HK-2 (cell line): ENCODE measurements at regions not wholly inside any gene's neighbourhood (a gene's known extent, or its start where the extent isn't known, plus 50 kb on each side); places are given as distances from the start of the nearest gene placed in this dataset.
"Not testable (repeated sequence)": the region's sequence is repeated elsewhere in the genome, so short reads cannot be mapped to it uniquely, and the experiment has no call there.

Experiments
- DNase-seq: peaks from one replicate; pipeline ENCODE4 v3.0.0-alpha.2; 2018; ENCODE audit not compliant: unreplicated experiment

- no peak for DNase-seq
These were observed 622.0 kb downstream of the TYW1 start for GRCh38 chr7:67618556-67619162.

DNA sequence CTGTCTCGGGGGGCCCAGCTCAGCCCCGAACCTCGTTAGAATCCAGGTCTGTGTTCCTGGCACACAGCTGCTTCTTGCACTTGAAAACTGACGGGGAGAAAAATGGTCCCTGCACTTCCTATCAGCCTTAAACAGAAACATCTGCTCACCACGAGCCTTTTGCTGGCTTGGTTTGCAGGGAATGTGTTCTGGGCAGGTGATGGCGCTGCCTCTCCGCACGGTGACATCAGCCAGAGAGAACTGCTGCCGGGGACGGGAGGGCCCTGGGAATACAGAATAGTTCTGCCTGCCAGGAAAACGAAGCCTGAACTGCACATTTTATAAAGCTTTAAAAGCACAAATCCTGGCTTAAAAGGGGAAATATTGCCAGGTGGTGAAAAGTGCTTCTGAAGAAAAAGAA is 622.5 kb downstream of the TYW1 start:
- DNase-seq, result no peak

DNA sequence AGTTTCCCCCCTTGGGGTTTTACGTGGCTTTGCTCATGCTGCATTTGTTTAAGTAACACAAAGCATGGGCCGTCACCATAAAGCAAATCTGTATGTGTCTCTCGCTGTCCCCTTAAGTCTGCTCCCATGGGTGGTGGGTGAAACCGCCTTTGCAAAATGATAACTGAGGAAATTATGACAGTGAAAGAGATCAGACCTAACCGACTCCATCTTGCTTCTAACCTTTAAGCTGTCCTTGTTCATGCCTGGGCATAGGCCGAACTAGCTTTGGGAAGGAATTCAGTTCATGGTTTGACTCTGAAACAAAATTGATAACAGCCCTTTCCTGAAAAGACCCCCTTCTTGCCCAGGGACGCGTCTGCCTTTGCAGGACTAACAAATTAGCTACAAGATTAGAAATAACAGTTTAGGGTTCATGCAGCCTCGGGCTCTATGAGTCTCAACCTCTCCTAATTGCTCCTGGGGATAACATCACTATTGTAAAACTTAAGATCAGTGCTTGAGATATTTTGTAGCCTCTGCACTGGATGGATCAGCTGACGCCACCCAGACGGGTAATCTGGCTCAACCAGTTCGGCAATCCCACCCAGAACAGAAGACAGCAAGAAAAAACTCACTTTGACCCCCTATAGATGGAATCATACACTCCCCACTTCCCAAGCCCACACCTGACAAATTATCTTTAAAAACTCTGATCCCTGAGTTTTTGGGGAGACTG is 623.7 kb downstream of the TYW1 start:
- DNase-seq, result no peak

DNA sequence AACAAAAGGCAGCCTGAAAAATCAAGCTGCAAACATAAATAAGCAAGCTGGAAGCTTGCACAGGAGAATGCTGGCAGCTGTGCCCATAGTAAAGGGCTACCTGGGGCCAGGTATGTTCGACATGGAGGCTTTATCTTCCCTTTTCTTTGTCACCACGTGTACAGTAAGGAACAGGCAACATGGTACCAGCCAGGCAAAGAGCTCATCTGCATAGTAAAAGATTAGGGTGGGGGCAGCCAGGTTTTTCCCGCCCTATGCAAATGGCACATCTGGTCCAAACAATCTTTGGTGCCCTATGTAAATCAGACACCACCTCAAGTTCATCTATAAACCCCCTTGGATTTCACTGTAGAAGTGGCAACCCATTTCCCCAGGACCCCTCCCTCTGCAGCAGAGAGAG is 625.1 kb downstream of the TYW1 start:
- DNase-seq, result no peak

DNA sequence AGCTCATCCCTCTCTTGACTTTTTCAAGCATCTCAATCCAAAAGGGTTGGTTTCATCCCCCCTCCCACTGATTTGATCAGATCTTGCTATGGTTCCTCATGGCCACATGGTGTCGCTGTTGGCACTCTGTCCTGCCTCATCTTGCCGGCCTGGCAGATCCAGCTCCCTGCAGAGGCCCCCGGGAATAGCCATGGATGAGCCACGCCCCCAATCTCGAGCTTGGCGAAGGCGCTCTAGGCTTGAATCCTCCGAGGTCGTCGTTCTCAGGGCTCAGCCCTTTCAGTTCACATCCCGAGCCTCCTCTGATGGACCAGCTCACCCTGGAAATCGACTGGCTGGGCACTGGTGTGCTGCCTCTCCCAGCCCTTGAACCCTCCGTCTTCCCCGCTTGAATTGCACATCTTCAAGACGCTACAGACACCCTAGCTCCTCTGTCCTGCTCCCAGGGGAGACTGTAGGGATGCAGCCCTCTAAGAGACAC is 628.7 kb downstream of the TYW1 start:
- DNase-seq, result peak; percentile 64

DNA sequence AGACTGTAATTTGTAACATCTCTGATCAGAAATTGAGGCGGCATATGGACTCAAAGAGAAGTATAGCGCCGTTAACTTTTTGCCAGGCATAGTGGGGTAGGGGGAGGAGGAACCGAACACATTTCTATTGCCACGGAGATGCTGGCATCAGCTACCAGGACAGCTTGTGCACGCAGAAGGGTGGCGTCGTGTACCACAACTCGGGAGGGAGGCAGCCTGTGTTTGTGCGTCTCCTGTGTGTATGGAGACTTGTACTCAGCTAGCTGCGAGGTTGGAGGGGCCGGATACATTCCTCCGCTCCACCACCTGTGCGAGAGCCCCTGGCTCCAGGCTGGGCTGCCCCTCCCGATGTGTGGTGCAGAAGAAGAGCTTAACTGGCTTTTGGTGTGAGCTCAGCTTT is 634.8 kb downstream of the TYW1 start:
- DNase-seq, result no peak

- no peak for DNase-seq
These were observed 638.6 kb downstream of the TYW1 start for GRCh38 chr7:67635271-67635670.

DNA sequence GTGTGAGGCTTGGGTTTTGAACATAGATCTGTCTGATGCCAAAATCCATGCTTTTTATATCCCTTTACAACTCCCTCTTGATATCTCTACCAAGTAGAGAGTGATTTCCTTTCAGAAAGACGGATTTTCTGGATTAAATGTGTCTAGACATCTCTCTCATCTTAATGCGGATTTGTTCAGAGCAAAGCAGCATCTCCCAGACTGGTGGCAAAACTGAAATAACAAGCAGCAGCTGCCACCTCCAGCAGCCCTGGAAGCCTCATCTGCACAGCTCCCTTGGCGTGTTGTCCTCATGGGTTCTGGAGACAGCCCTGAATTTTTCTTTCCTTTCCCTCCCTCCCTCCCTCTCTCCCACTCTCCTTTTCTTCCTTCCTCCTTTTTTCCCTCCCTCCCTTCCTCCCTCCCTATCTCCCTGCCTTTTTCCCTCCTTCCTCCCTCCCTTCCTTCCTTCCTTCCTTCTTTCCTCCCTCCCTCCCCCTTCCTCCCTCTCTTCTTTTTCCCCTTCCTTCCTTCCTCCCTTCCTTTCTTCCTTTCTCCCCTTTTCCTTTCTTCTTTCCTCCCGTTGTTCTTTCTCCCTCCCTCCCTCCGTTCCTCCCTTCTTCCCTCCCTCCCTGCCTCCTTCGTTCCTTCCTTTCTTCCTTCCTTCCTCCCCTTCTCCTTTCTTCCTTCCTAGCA is 639.9 kb downstream of the TYW1 start:
- no peak for DNase-seq

- no peak for DNase-seq
These were observed 640.4 kb downstream of the TYW1 start for GRCh38 chr7:67637023-67637358.

- not testable (repeated sequence) for DNase-seq
These were observed 645.9 kb downstream of the TYW1 start for GRCh38 chr7:67642542-67642941.

- DNase-seq, result no peak
These were observed 647.5 kb downstream of the TYW1 start for GRCh38 chr7:67644151-67644550.

DNA sequence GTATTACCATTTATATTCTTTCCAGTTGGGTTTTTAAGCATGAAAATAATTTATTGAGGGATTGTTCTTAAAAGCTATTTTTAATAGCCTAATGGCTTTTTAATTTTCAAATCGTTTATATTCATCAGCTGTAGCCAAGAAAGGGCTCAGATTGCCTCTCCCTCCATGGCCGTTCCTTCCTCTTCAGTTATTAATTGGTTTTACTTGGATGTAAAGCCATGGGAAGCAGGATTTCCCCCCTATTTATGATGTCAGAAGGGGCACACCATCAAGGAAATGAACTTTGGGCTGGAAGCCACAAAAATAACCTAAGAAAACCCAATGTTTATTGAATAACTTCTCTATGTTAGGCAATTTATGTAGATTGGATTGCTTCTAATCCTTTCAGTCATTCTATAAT is 656.3 kb downstream of the TYW1 start:
- DNase-seq, result no peak

DNA sequence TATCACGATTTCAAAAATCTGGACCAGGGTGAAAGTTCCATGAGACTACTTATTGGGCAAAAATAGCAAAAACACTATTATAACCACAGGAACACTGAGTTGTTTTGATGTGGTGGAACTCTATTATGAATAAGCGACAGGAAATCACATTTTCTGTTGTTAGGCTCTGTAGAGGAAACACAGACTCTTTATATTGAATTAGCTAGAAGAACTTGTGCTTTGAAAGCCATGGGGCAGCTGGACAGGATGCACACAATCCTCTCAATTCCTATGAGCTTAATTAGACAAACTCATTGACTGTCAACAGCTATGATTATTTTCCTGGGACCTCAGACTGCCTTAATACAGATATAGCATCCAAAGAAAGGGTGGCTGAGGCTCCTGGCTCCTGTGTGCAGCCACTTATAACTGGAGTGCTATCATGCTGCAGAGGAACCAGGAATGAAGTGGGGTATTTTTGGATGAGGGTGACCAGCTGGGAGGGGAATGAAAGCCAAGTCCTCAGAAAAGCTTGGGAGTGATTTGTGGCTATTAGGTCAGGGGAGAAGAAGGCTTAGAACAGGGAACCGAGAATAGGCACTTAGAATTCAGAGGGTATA is 657.3 kb downstream of the TYW1 start:
- no peak for DNase-seq

DNA sequence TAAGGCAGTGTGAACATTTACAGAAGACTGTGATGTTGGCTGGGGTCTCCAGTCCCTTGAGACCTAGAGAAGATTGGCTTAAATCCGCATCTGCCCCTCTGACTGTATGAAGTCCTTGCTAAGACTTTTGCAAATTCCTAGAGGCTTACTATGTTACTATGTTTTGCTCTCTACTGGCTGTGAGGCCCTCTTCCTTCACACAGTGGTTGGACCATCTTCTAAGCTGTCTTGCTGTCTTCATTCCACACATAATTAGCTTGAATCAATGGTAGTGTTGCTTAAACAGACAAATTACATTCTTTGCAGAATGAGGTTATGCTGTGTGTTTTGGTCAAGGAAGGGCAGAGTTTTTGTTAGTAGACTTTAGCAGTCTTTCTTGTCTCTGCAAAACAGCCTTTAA is 658.0 kb downstream of the TYW1 start:
- DNase-seq, result no peak

DNA sequence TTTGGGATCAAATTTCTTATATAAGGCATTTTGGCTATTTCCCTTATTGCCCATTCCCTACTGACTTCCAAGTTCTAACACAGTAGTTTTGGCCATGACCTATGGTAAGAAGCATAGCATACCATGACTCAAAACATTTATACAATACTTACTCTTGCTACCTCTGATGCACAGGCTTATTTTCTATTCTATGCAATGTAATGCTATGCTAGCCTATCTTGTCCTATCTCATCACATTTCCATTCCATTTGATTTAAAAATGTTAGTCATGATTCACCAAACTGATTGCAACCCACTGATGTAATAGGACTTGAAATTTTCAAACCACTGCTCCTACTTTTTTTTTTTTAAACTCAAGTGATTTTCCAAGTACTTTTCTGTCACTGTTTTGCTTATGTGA is 658.5 kb downstream of the TYW1 start:
- no peak for DNase-seq

- DNase-seq, result no peak
These were observed 662.5 kb downstream of the TYW1 start for GRCh38 chr7:67659091-67659490.

- DNase-seq, result no peak
These were observed 666.2 kb downstream of the TYW1 start for GRCh38 chr7:67662804-67663203.

GRCh38 chr7:67663644-67664043 is 667.0 kb downstream of the TYW1 start:
- DNase-seq, result no peak

DNA sequence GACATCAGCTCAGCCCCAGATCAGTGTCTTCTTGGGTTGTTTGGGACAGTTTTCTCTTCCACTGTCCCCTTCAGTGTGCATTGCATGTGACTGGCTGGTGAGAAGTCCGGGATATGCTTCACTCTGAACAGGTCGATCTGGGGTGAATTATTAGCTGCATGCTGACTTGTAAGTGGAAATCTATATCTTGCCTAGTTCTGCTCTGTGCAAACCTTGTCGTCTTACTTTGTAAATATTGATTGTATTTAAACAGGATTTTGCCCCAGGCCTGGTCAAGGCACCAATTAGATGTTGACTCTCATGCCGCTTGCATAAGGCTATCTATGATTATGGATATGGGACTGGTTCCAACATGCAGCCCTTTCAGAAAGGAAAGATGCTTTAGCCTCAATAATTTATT is 669.7 kb downstream of the TYW1 start:
- not testable (repeated sequence) for DNase-seq

- no peak for DNase-seq
These were observed 674.4 kb downstream of the TYW1 start for GRCh38 chr7:67671006-67671548.

- DNase-seq, result no peak
These were observed 677.2 kb downstream of the TYW1 start for GRCh38 chr7:67673861-67674260.

DNA sequence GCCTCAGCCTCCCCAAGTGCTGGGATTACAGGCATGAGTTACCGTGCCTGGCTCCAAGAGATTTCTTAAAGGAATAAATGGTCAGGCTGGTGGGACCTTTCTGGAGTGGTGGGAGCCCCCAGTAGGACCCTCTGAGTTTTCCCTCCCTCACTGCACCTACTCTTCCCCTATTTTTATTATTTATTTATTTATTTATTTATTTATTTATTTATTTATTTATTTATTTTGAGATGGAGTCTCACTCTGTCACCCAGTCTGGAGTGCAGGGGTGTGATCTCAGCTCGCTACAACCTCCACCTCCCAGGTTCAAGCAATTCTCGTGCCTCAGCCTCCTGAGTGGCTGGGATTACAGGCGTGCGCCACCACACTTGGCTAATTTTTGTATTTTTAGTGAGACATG is 678.2 kb downstream of the TYW1 start:
- not testable (repeated sequence) for DNase-seq

GRCh38 chr7:67675971-67676370 is 679.3 kb downstream of the TYW1 start:
- DNase-seq, result no peak
